Inflammatory macrophage treated with lipopolysaccharide for 1 hour (primary cell): ENCODE measurements at regions not wholly inside any gene's neighbourhood (a gene's known extent, or its start where the extent isn't known, plus 50 kb on each side); places are given as distances from the start of the nearest gene placed in this dataset.

Source experiments
- DNase-seq, 2 donors: peaks; one replicate each; pipeline ENCODE4 v3.0.0-alpha.2; 2020 to 2022

GRCh38 chr17:72414032-72414396 lies 293.2 kb downstream of the SOX9 start:
- no peak for DNase-seq

GRCh38 chr17:72414967-72415853 lies 294.4 kb downstream of the SOX9 start:
- no peak for DNase-seq

- no peak for DNase-seq
These were observed 295.3 kb downstream of the SOX9 start for GRCh38 chr17:72416054-72416675.

GRCh38 chr17:72416905-72417304 lies 296.1 kb downstream of the SOX9 start:
- no peak for DNase-seq

GRCh38 chr17:72417627-72418026 lies 296.8 kb downstream of the SOX9 start:
- DNase-seq, result no peak

- no peak for DNase-seq
These were observed 299.3 kb downstream of the SOX9 start for GRCh38 chr17:72419866-72420774.

- DNase-seq, result no peak
These were observed 299.9 kb downstream of the SOX9 start for GRCh38 chr17:72420775-72421127.

- DNase-seq, result no peak
These were observed 300.6 kb downstream of the SOX9 start for GRCh38 chr17:72421128-72422092.

- DNase-seq, result no peak
These were observed 301.3 kb downstream of the SOX9 start for GRCh38 chr17:72422204-72422504.

- DNase-seq, result no peak
These were observed 301.9 kb downstream of the SOX9 start for GRCh38 chr17:72422505-72423285.

- DNase-seq, result no peak
These were observed 302.4 kb downstream of the SOX9 start for GRCh38 chr17:72423286-72423589.

GRCh38 chr17:72423718-72424117 lies 302.9 kb downstream of the SOX9 start:
- no peak for DNase-seq

- no peak for DNase-seq
These were observed 303.8 kb downstream of the SOX9 start for GRCh38 chr17:72424505-72425117.

GRCh38 chr17:72425133-72425793 lies 304.4 kb downstream of the SOX9 start:
- no peak for DNase-seq

- no peak for DNase-seq
These were observed 305.0 kb downstream of the SOX9 start for GRCh38 chr17:72425794-72426168.

GRCh38 chr17:72426321-72426720 lies 305.5 kb downstream of the SOX9 start:
- DNase-seq, result no peak

GRCh38 chr17:72426948-72427760 lies 306.3 kb downstream of the SOX9 start:
- DNase-seq, result no peak

- DNase-seq, result no peak
These were observed 306.9 kb downstream of the SOX9 start for GRCh38 chr17:72427761-72428109.

- no peak for DNase-seq
These were observed 308.3 kb downstream of the SOX9 start for GRCh38 chr17:72429066-72429638.
